ENCODE measurements at regions not wholly inside any gene's neighbourhood (a gene's known extent, or its start where the extent isn't known, plus 50 kb on each side); places are given as distances from the start of the nearest gene placed in this dataset.
"Not testable (repeated sequence)": the region's sequence is repeated elsewhere in the genome, so short reads cannot be mapped to it uniquely, and the experiment has no call there.

DNA sequence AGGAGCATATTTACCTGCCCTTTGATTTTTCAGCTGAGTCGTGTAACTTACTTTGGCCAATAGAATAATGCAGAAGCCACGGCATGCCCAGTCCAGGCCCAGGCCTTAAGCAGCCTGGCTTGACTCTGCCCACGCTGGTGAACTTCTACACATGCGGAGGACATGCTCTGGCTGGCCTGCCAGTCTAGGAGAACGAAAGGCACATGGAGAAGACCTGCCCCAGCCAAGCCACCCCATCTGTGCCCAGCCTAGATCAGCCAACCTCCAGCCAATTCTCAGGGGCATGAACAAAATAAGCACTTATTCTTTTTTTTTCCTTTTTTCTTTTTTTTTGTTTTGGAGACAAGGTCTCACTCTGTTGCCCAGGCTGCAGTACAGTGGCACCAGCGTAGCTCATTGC is 112.7 kb upstream of the NANOS1 start:
- DNase-seq (ENCODE audit: low read depth), result no peak

DNA sequence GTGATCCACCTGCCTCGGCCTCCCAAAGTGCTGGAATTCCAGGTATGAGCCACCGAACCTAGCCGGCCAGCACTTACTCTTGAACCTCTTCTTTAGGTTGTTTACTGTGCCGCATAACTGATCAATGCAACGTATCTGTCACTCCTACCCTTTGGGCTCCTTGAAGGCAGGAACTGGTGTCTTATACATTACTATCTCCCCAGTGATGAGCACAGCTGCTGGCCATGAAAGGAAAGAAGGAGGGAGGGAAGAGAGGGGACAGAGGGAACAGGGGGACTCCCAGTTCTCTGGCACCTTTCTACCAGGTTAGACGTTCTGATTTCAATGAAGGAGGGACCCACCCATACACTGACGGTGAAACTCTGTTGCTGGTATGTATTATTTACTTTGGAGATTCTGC is 111.8 kb upstream of the NANOS1 start:
- no peak for DNase-seq (ENCODE audit: low read depth)

DNA sequence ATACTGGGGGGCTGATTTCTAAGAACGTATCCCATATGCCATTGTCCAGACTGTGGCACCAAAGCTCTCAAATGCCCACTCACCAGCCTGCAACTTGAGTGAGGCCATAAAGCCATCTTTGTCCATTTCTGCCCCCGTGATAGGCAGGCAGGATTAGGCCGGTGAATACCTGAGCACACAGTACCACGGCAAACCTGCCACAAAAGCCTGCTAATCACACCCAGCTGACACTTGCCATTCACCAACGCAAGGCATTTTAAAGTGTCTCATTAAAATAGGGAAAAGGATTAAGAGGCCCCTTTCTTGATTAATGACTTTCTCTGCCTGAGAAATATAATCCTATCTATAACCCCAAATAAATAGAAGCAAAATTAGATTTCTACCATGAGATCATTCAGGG is 111.4 kb upstream of the NANOS1 start:
- DNase-seq (ENCODE audit: low read depth), result no peak

DNA sequence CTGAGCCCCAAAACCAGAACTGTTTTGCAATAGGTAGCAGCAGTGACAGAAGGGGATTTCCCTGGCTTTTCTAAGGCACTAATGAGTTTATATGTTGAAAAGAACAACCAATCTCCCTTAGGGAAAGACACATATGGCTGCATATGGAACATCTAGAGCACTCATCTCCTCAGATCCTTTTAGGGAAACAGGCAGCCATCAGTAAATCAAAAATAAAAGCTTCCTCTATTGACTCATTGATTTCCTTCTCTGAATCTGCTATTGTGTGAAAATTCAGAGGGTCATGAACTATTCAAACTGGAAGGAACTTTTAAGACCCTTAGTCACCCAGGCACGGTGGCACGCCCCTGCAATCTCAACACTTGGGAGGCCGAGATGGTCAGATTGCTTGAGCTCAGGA is 110.9 kb upstream of the NANOS1 start:
- no peak for DNase-seq (ENCODE audit: low read depth)

DNA sequence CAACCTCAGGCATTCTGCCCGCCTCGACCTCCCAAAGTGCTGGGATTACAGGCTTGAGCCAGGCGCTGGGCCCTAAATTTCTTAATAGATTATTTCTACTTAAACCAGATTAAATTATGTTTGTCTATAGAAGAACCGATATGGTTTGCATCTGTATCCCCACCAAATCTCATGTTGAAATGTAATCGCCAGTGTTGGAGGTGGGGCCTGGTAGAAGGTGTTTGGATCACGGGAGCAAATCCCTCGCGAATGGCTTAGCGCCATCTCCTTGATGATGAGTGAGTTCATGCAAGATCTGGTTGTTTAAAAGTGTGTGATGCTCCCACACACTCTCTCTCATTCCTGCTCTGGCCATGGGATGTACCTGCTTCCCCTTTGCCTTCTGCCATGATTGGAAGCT is 109.3 kb upstream of the NANOS1 start:
- DNase-seq (ENCODE audit: low read depth), result no peak

DNA sequence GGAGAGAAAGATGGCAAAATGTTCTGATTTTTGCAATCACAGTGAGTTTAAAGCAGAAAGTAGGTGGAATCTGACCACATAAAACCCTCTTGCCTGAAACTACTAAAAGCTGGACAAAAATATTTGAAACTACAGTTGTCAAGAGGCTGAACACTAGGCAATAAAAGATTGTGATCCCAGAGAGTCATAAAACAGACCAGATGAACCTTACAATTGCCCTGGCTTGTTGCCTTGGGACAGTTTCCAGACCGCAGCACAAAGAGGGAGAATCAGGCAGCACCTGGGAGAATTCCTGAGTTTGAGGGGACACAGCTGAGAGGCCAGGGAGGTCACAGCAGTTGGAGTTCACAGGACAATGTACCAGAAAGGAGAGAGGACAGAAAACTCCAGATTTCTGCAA is 107.3 kb upstream of the NANOS1 start:
- no peak for DNase-seq (ENCODE audit: low read depth)

GRCh38 chr10:118922972-118923371 is 106.5 kb upstream of the NANOS1 start:
- no peak for DNase-seq (ENCODE audit: low read depth)

- DNase-seq (ENCODE audit: low read depth), result no peak
These were observed 105.0 kb upstream of the NANOS1 start for GRCh38 chr10:118924493-118924892.

GRCh38 chr10:118925404-118926071 is 104.0 kb upstream of the NANOS1 start:
- no peak for DNase-seq (ENCODE audit: low read depth)

DNA sequence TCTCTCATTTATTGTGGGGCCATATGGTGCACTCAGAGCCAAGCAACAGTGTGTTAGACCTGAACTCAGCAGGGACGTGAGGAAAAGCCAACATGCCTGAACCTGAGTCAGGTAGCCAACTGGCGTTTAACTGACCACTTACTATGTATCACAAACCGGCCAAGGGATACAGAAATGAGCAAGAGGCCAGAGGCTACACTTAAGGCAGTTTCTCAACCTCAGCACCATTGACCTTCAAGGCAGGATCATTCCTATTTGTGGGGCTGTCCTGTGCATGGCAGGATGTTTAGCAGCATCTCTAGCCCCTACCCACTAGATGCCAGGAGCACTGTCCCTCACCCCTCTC is 103.5 kb upstream of the NANOS1 start:
- no peak for DNase-seq (ENCODE audit: low read depth)

DNA sequence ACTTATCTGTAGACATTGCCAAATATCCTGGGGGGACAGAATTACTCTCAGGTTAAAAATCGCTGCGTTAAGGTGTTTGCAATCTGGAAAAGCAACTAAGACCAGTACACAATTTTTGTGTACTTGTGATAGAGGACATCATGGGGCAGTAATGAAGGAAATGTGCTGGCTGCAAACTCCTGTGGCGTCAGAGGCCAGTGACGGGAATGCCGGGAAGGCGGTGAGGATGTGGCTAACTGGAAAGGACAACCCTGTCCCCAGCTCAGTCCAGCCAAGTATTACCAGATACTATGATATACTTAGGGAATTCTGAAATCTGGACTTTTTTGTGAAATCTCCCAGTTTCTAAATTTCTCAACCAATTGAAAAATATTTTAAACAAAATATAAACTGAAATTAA is 103.1 kb upstream of the NANOS1 start:
- no peak for DNase-seq (ENCODE audit: low read depth)

GRCh38 chr10:118926903-118927302 is 102.6 kb upstream of the NANOS1 start:
- no peak for DNase-seq (ENCODE audit: low read depth)

GRCh38 chr10:118927321-118927720 is 102.2 kb upstream of the NANOS1 start:
- no peak for DNase-seq (ENCODE audit: low read depth)

DNA sequence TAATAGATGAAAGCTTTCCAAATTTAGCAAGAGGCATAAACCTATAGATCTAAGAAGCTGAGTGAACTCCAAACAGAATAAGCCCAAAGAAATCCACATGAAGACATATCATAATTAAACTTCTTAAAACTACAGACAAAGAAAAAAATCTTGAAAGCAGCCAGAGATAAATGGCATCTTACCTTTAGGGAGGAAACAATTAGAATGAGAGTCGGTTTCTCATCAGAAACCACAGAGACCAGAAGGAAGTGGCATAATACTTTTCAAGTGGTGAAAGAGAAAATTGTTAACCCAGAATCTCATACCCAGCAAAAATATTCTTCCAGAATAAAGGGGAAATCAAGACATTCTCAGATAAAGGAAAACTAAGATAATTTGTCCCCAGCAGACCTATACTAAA is 98.9 kb upstream of the NANOS1 start:
- DNase-seq (ENCODE audit: low read depth), result no peak

DNA sequence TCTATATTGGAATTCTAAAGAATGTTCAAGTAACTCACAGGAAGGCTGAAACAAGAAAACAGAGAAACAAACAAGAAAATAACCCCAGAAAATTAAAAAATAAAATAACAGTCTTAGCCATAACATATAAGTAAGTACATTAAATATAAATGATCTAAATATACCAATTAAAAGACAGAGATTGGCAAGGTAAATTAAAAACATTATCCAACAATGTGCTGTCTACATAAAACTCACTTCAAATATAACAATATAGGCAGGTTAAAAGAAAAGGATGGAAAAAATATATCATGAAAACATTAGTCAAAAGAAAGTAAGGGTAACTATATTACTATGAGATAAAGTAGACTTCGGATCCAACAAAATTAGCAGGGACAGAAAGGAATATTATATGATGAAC is 98.1 kb upstream of the NANOS1 start:
- no peak for DNase-seq (ENCODE audit: low read depth)

DNA sequence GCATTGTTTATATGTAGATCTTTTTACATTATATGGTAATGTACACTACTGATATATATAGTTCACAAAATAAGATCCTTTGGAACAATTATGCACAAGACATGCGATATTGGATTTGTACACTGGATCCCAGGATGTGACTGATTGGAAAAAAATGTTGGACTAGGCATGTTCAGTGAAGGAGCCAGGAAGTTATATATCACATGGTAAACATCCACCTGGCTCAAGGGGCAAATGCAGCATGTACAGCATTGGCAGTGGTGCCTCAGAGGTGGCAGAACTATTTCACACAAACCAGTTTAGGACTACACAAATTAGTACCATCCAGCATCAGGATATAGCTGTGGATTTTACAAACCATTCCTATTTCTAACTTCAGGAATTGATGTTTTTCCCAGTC is 97.4 kb upstream of the NANOS1 start:
- DNase-seq (ENCODE audit: low read depth), result not testable (repeated sequence)

GRCh38 chr10:118937226-118937625 is 92.3 kb upstream of the NANOS1 start:
- DNase-seq (ENCODE audit: low read depth), result no peak

DNA sequence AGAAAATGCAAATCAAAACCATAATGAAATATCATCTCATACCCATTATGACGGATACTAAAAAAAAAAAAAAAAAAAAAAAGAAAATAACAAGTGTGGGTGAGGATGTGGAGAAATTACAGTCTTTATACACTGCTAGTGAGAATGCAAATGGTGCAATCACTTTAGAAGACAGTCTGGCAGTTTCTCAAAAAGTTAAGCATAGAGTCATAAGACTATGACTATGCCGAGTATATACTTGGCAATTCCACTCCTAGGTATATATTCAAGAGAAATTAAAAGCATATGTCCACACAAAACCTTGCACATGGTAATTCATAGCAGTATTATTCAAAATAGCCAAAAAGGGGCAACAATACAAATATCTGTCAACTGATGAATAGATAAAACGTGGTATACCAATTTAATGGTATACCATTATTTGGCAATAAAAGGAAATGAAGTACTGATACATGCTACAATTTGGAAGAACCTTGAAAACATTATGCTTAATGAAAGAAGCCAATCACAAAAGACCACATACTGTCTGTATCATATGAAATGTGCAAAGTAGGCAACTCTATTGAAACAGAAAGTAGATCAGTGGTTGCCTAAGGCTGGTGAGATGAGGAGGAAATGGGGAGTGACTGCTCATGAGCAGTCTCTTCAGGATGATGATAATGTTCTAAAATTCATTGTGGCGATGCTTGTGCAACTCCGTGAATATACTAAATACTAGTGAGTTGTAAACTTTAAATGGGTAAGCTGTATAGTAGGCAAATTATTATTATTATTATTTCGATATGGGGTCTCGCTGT is 90.1 kb upstream of the NANOS1 start:
- DNase-seq (ENCODE audit: low read depth), result no peak

DNA sequence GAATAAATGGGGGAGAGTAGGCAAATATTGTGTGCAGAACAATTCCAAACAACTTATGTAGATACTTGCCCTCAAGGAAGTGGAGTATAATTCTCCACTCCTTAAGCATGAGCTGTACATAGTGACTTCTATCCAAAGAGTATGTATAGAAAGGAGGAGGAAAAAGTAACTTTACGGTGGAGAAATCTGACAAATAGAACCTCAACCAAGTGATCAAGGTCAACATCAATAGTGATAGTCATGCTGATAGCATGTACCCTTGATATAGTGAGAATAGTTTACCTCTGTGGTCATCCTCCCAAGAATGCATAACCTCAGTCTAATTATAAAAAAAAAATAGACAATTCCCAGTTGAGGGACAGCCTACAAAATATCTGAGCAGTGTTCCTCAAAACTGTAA is 89.1 kb upstream of the NANOS1 start:
- DNase-seq (ENCODE audit: low read depth), result no peak

- DNase-seq (ENCODE audit: low read depth), result no peak
These were observed 86.3 kb upstream of the NANOS1 start for GRCh38 chr10:118943253-118943652.

GRCh38 chr10:118944959-118945633 is 84.4 kb upstream of the NANOS1 start:
- DNase-seq (ENCODE audit: low read depth), result no peak

- no peak for DNase-seq (ENCODE audit: low read depth)
These were observed 80.7 kb upstream of the NANOS1 start for GRCh38 chr10:118948786-118949185.

- DNase-seq (ENCODE audit: low read depth), result no peak
These were observed 79.3 kb upstream of the NANOS1 start for GRCh38 chr10:118950190-118950680.
